ENCODE measurements at regions not wholly inside any gene's neighbourhood (a gene's known extent, or its start where the extent isn't known, plus 50 kb on each side); places are given as distances from the start of the nearest gene placed in this dataset.

DNA sequence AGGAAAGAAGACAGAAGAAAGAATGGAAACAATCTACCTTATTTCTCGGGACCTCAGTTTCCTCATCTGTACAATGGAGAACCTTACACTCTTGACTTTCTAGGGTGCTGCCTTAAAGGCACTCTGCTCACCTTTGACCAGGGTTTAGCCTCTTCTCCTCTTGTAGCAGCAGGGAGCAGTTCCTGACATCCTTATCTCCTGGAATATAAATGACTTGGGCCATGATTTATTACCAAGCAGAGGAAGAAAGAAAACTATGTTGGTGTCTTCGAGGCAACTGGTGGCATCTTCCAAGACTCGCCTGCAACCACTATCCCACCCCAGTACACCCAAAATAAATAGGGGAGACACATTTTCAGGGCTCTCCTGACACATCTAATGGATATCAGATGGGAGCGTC, 314.2 kb downstream of the BUD13 start:
- POLR2A ChIA-PET (ENCODE audit: low non-redundant PET): no interaction called here
- CTCF ChIA-PET: no interaction called here

DNA sequence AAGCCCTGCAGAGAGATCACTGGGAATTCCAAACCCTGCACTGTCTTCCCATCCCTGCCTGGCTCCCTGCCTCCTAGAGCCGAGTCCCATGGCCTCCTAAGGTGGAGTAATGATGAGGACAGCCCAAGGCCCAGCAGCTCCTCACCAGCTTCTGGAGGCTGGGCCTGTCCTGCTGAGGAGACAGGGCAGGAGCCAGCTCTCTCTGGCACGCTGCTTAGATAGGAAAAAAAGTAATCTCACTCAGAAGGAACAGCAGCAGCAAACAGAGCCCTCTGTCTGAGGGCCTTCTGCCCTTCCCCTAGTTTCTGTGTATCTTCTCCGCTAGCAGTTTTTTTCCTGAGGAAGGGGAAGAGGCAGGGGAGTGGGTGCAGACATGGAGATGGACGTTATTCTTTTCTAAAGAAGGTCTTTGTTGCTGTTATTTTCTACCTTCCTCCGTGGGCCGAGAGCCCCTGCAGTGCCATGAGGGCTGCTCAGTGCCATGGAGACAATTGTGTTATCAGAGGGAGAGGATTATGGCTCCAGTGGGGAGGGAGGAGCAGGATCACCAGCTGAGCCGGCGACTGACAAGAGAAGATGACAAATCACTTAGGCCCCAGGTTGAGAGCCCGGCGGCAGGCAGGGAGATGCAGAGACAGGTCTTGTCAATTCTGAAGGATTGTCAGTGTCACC, 315.3 kb downstream of the BUD13 start:
- CTCF ChIA-PET: no interaction called here
- TF ChIP-seq, protein P1, sequence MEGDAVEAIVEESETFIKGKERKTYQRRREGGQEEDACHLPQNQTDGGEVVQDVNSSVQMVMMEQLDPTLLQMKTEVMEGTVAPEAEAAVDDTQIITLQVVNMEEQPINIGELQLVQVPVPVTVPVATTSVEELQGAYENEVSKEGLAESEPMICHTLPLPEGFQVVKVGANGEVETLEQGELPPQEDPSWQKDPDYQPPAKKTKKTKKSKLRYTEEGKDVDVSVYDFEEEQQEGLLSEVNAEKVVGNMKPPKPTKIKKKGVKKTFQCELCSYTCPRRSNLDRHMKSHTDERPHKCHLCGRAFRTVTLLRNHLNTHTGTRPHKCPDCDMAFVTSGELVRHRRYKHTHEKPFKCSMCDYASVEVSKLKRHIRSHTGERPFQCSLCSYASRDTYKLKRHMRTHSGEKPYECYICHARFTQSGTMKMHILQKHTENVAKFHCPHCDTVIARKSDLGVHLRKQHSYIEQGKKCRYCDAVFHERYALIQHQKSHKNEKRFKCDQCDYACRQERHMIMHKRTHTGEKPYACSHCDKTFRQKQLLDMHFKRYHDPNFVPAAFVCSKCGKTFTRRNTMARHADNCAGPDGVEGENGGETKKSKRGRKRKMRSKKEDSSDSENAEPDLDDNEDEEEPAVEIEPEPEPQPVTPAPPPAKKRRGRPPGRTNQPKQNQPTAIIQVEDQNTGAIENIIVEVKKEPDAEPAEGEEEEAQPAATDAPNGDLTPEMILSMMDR (conservative IDR thresholded peaks at IDR 0.05; ENCODE audit: low read depth): no peak
- no peak overlapping the region for H3K27ac ChIP-seq
- POLR2A ChIA-PET (ENCODE audit: low non-redundant PET): no interaction called here
- DNase-seq (ENCODE audit: low spot score): no peak

More for the DNA sequence above, 314.2 kb downstream of the BUD13 start:
- TF ChIP-seq, protein P1 (conservative IDR thresholded peaks at IDR 0.05; ENCODE audit: low read depth): no peak
- no peak overlapping the region for H3K27ac ChIP-seq
- DNase-seq (ENCODE audit: low spot score): no peak

DNA sequence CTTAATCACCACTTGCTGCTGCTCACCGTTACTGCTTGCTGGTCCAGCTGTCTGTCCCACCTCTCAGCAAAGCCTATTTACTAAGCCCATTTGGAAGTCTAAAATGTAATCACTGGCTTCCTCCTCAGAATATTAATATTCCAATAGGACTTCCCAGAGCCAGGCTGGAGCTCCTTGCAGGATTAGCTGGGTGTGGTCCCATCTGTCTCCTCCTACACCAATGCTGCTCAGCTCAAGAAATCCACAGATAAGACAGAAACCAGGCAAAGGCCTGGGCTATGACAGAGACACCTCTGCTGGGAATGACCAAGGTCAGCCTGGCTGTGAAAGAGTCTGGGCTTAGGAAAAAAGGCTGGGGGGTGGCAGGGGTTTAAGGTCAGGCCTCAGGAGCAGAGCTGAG, 317.8 kb downstream of the BUD13 start:
- ChIA-PET CTCF (interaction anchor here (0.7 kb wide), 2 partner anchors 11 to 1464 kb away, joined by 3 to 4 read pairs; no protein-coding TSS in a partner anchor), POLR2A (ENCODE audit: low non-redundant PET) (no interaction called here)
- TF ChIP-seq, protein P1 (conservative IDR thresholded peaks at IDR 0.05; ENCODE audit: low read depth): no peak
- no peak overlapping the region for H3K27ac ChIP-seq
- DNase-seq (ENCODE audit: low spot score): no peak

DNA sequence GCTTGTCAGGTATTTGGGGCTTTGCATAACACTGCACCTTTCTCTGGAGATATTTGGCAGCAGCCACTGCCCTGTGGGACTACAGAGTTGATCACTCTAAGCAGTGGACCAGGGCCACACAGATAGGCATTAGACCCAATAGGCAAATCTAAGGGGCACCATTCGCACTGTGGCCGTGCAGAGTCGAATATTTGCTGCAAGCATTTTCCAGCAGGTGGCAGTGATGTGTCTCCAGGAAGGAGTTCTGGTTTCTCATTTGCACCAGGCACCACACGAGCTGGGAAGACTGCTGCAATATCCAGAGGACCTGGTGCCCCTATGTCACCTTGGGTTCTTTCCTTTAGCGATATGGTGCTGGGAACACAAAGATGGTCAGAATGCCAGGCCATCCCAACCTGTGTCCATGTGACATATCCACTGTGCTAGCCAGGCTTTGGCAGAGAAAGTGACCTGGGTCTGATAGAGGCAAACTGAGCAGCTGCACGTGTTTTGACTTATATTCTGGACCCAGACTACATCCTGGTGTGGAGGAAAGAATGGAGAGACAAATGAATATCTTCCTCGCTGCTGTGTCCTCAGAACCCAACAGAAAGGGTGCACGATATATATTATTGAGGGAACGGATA, 318.7 kb downstream of the BUD13 start:
- TF ChIP-seq, protein P1 (conservative IDR thresholded peaks at IDR 0.05; ENCODE audit: low read depth): no peak
- no peak for DNase-seq (ENCODE audit: low spot score)
- ChIA-PET CTCF (no interaction called here), POLR2A (ENCODE audit: low non-redundant PET) (no interaction called here)
- no peak overlapping the region for H3K27ac ChIP-seq

DNA sequence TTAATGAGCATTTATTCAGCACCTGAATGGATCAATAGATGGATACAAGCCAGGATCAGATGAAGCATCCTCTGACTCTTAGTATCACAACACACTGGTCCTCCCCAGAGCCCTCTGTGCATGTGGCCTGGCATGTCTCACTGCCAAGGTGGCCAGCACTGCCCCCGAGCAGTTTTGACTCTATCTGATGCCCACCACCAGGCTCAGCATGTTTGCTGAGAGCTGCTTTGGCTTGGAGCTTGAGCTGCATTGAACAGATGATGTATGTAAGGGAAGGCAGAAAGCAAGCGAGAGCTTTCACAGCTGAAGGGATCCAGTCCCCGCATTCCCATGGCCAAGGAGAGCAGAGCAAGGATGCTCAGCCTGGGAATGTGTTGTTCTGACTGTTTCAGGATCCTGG, 320.3 kb downstream of the BUD13 start:
- H3K27ac ChIP-seq: no peak overlapping the region
- DNase-seq (ENCODE audit: low spot score): no peak
- ChIA-PET POLR2A (ENCODE audit: low non-redundant PET) (no interaction called here), CTCF (no interaction called here)
- TF ChIP-seq, protein P1 (conservative IDR thresholded peaks at IDR 0.05; ENCODE audit: low read depth): no peak

DNA sequence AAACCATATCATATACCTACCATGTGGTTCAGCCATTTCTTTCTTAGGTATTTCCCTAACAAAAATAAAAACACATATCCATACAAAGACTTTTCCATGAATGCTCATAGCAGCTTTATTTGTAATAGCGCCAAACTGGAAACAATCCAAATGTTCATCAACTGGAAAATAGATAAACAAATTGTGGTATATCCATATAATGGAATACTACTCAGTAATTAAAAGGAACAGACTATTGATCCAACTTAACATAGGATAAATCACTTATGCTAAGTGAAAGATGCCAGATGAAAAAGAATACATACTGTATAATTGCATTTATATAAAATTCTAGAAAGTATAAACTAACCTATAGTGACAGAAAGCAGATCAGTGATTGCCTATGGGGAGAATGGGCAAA, 323.3 kb downstream of the BUD13 start:
- TF ChIP-seq, protein P1 (conservative IDR thresholded peaks at IDR 0.05; ENCODE audit: low read depth): no peak
- DNase-seq (ENCODE audit: low spot score): no peak
- POLR2A ChIA-PET (ENCODE audit: low non-redundant PET): no interaction called here
- CTCF ChIA-PET: no interaction called here
- no peak overlapping the region for H3K27ac ChIP-seq
